ENCODE measurements at regions not wholly inside any gene's neighbourhood (a gene's known extent, or its start where the extent isn't known, plus 50 kb on each side); places are given as distances from the start of the nearest gene placed in this dataset.

DNA sequence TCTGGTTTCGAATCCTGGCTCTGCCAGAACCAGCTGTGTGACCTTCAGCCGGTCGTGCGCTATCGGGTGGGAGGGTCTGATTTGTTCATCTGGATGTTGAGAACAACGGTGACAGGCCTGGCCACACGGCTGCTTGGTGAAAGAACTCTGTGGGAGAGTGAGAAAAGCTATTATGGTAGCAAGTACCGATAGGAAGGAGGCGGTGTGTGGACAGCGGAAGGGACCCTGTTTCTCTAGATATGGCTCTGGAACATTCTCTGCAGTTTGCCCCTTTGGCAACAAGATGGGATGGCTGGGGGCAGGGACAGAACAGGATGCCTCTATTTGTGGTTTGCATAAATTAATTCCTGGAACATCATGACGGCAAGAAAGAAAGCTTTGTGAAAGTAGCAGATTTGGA lies 347.3 kb downstream of the AACS start:
- H3K9me3 ChIP-seq (ENCODE audit: low read length) = no peaks in the 10 kb centered on the region
- H3K4me3 ChIP-seq (ENCODE audit: low read length) = no peak overlapping the region

GRCh38 chr12:125417446-125417845 lies 352.2 kb downstream of the AACS start:
- no peaks in the 10 kb centered on the region for H3K4me1 ChIP-seq (ENCODE audit: insufficient read depth, low read length)
- H3K4me3 ChIP-seq (ENCODE audit: low read length) = no peak overlapping the region
- H3K9me3 ChIP-seq (ENCODE audit: low read length) = no peaks in the 10 kb centered on the region
- H3K27me3 ChIP-seq (ENCODE audit: insufficient read depth, low read length) = peaks cover 2% of the 10 kb centered on the region
- no peak overlapping the region for H2AFZ ChIP-seq (ENCODE audit: low read depth, low read length)
- no peaks in the 10 kb centered on the region for H3K36me3 ChIP-seq (ENCODE audit: insufficient read depth, low read length)

More for the DNA sequence above, 347.3 kb downstream of the AACS start:
- H3K27me3 ChIP-seq (ENCODE audit: insufficient read depth, low read length) = no peaks in the 10 kb centered on the region
- no peak overlapping the region for H2AFZ ChIP-seq (ENCODE audit: low read depth, low read length)
- no peaks in the 10 kb centered on the region for H3K36me3 ChIP-seq (ENCODE audit: insufficient read depth, low read length)
- H3K4me1 ChIP-seq (ENCODE audit: insufficient read depth, low read length) = no peaks in the 10 kb centered on the region

DNA sequence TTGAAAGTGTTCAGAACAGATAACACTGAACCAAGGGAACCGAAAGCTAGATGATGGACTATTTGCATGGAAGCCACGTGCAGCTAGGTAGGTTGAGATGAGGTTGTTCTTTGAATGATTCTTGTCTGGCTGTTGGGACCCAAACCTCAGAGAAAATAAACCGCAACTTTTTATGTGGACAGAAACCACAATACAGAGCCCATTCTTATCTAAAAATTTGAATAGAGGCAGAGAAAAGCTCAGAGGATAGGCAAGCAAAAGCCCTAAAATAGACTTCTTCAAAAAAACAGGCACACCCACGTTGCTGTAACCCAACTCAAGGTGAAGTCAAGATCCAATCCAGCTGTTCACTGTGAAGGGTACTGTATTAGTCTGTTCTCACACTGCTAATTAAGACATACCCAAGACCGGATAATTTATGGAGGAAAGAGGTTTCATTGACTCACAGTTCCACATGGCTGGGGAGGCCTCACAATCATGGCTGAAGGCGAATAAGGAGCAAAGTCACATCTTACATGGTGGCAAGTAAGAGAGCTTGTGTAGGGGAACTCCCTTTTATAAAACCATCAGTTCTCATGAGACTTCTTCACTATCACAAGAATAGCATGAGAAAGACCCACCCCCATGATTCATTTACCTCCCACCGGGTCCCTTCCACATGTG lies 353.8 kb downstream of the AACS start:
- Histone ChIP-seq H3K36me3 (ENCODE audit: insufficient read depth, low read length) (no peaks in the 10 kb centered on the region), H2AFZ (ENCODE audit: low read depth, low read length) (no peak overlapping the region), H3K4me1 (ENCODE audit: insufficient read depth, low read length) (no peaks in the 10 kb centered on the region), H3K27me3 (ENCODE audit: insufficient read depth, low read length) (peaks cover 2% of the 10 kb centered on the region), H3K4me3 (ENCODE audit: low read length) (no peak overlapping the region), H3K9me3 (ENCODE audit: low read length) (no peaks in the 10 kb centered on the region)

DNA sequence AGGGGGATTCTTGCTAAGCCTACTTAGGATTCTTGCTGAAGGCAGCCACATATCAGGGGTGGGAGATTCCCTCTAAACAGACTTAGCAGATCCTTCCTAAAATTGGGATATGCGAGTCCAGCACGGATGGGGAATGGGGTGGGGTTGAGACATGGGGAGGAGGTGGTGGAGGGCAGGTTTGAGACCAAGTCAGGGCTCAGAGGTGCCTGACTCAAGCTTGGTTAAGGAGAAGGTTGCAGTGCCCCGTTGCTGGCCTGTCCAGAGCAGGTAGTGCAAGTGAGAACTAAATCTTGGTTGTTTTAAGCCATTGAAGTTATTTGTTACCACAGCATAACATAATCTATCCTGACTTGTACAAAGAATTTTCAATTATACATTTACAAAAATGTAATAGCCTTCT lies 359.7 kb downstream of the AACS start:
- Histone ChIP-seq H2AFZ (ENCODE audit: low read depth, low read length) (no peak overlapping the region), H3K4me1 (ENCODE audit: insufficient read depth, low read length) (no peaks in the 10 kb centered on the region)

GRCh38 chr12:125431516-125431915 lies 366.3 kb downstream of the AACS start:
- no peaks in the 10 kb centered on the region for H3K4me1 ChIP-seq (ENCODE audit: insufficient read depth, low read length)
- H3K9me3 ChIP-seq (ENCODE audit: low read length) = no peaks in the 10 kb centered on the region

More for the DNA sequence above, 359.7 kb downstream of the AACS start:
- Histone ChIP-seq H3K9me3 (ENCODE audit: low read length) (no peaks in the 10 kb centered on the region), H3K36me3 (ENCODE audit: insufficient read depth, low read length) (no peaks in the 10 kb centered on the region), H3K4me3 (ENCODE audit: low read length) (no peak overlapping the region), H3K27me3 (ENCODE audit: insufficient read depth, low read length) (no peaks in the 10 kb centered on the region)

DNA sequence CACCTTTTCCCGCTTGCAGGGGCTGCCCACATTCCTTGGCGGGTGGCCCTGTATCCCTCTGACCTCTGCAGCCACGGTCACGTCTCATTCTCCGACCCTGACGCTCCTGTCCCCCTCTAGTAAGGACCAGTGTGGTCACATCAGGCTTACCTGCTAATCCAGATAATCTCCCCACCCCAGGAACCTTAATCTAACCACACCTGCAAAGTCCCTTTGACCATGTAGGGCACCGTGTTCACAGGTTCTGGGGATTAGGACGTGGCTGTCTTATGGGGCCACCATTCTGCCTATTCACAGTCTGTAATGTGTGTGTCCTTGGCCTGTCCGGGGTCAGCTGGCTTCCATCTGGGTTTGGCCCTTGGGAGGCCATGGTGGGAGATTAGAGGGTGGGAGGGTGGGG lies 368.9 kb downstream of the AACS start:
- Histone ChIP-seq H2AFZ (ENCODE audit: low read depth, low read length) (no peak overlapping the region), H3K27me3 (ENCODE audit: insufficient read depth, low read length) (no peaks in the 10 kb centered on the region), H3K4me1 (ENCODE audit: insufficient read depth, low read length) (no peaks in the 10 kb centered on the region), H3K9me3 (ENCODE audit: low read length) (no peaks in the 10 kb centered on the region), H3K4me3 (ENCODE audit: low read length) (no peak overlapping the region), H3K36me3 (ENCODE audit: insufficient read depth, low read length) (no peaks in the 10 kb centered on the region)

More at GRCh38 chr12:125431516-125431915, 366.3 kb downstream of the AACS start:
- no peak overlapping the region for H3K4me3 ChIP-seq (ENCODE audit: low read length)
- no peaks in the 10 kb centered on the region for H3K36me3 ChIP-seq (ENCODE audit: insufficient read depth, low read length)
- no peak overlapping the region for H2AFZ ChIP-seq (ENCODE audit: low read depth, low read length)
- no peaks in the 10 kb centered on the region for H3K27me3 ChIP-seq (ENCODE audit: insufficient read depth, low read length)

DNA sequence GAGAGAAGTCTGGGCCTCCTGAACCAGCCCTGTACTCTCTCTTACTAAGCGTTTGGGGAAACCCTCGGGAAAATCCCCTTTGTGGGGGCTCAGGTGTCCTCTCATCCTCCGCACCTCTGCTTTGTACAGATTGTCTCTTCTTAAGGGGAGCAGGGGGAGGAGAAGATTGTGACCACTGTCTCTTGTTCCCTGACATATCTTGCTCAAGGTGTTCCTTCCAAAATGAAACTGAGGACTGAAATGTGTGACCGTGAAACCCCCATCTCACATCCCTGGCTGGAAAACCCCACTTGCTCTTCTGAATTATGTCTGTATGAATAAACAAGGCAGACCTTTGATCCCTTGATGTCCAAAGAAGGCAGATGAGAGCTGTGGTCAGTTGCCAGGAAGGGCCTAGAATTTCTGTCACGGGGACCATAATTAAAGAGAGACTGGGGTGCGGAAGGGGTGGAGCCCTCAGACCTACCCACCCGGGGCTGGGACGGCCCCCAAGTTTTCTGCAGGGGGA lies 369.8 kb downstream of the AACS start:
- H3K4me3 ChIP-seq (ENCODE audit: low read length) = no peak overlapping the region

GRCh38 chr12:125435871-125436270 lies 370.6 kb downstream of the AACS start:
- no peaks in the 10 kb centered on the region for H3K4me1 ChIP-seq (ENCODE audit: insufficient read depth, low read length)
- H3K27me3 ChIP-seq (ENCODE audit: insufficient read depth, low read length) = no peaks in the 10 kb centered on the region
- H3K4me3 ChIP-seq (ENCODE audit: low read length) = no peak overlapping the region
- no peak overlapping the region for H2AFZ ChIP-seq (ENCODE audit: low read depth, low read length)
- no peaks in the 10 kb centered on the region for H3K36me3 ChIP-seq (ENCODE audit: insufficient read depth, low read length)
- no peaks in the 10 kb centered on the region for H3K9me3 ChIP-seq (ENCODE audit: low read length)

More for the DNA sequence above, 369.8 kb downstream of the AACS start:
- Histone ChIP-seq H3K9me3 (ENCODE audit: low read length) (no peaks in the 10 kb centered on the region), H3K4me1 (ENCODE audit: insufficient read depth, low read length) (no peaks in the 10 kb centered on the region), H3K36me3 (ENCODE audit: insufficient read depth, low read length) (no peaks in the 10 kb centered on the region), H3K27me3 (ENCODE audit: insufficient read depth, low read length) (no peaks in the 10 kb centered on the region), H2AFZ (ENCODE audit: low read depth, low read length) (no peak overlapping the region)

DNA sequence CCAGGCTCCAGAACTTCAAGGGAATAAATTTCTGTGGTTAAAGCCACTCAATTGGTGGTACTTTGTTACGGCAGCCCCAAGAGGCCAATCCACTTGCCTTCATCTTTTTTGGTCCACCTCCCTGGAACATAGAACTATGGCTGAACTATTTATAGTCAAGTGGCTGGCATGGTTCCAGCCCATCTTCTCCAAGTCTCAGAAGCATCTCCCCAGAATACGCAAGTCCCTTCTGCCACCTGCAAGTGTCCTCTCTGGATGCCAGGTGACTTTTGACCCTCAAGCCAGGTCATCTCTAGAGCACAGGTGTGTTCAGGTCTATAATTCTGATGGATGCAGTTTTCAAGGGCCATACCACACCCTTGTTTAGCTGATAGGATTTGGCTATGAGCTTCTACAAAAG lies 371.5 kb downstream of the AACS start:
- no peak overlapping the region for H3K4me3 ChIP-seq (ENCODE audit: low read length)
- H3K36me3 ChIP-seq (ENCODE audit: insufficient read depth, low read length) = no peaks in the 10 kb centered on the region
- no peak overlapping the region for H2AFZ ChIP-seq (ENCODE audit: low read depth, low read length)
- H3K9me3 ChIP-seq (ENCODE audit: low read length) = no peaks in the 10 kb centered on the region
- H3K4me1 ChIP-seq (ENCODE audit: insufficient read depth, low read length) = no peaks in the 10 kb centered on the region
- H3K27me3 ChIP-seq (ENCODE audit: insufficient read depth, low read length) = no peaks in the 10 kb centered on the region

DNA sequence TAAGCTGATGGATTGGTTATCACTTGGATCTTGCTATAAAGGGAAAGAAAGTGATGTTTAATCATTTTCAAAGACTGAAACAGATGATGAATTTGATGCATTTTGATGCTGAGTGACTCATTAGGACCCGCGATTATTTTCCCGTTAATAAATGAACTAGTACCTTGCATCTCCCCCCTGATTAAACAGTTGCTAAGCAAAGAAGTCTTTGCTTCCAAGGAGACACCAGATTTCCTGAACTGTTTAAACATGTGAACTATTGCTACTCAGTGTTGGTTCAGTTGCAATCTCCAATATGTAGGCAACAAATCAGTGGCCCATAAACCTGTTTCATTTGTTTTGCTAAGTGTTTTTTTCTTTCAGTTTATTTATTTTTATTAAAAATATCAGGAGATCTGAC lies 375.2 kb downstream of the AACS start:
- Histone ChIP-seq H3K9me3 (ENCODE audit: low read length) (no peaks in the 10 kb centered on the region), H2AFZ (ENCODE audit: low read depth, low read length) (no peak overlapping the region), H3K4me1 (ENCODE audit: insufficient read depth, low read length) (no peaks in the 10 kb centered on the region), H3K4me3 (ENCODE audit: low read length) (no peak overlapping the region), H3K36me3 (ENCODE audit: insufficient read depth, low read length) (no peaks in the 10 kb centered on the region), H3K27me3 (ENCODE audit: insufficient read depth, low read length) (peaks cover 5% of the 10 kb centered on the region)

GRCh38 chr12:125443341-125443740 lies 378.1 kb downstream of the AACS start:
- H2AFZ ChIP-seq (ENCODE audit: low read depth, low read length) = no peak overlapping the region
- H3K4me1 ChIP-seq (ENCODE audit: insufficient read depth, low read length) = no peaks in the 10 kb centered on the region

DNA sequence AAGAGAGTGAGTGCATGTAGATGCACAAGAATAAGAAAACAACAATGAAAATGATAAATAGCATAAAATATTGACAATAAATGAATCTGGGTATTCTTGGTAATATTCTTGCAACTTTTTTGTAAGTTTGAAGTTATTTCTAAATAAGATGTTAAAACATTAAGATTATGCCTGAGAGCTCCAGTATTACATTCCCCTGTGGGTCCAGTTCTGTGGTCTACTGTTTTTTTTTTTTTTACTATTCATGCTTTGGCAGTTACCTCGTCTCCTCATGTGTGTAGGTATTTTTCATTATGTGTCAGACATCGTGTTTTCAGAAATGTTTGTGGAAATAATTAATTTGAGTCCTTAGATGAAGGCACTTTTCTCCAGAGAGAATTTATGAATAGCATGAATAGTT lies 386.2 kb downstream of the AACS start:
- no peaks in the 10 kb centered on the region for H3K36me3 ChIP-seq (ENCODE audit: insufficient read depth, low read length)
- no peak overlapping the region for H2AFZ ChIP-seq (ENCODE audit: low read depth, low read length)
- H3K27me3 ChIP-seq (ENCODE audit: insufficient read depth, low read length) = no peaks in the 10 kb centered on the region
- no peak overlapping the region for H3K4me3 ChIP-seq (ENCODE audit: low read length)
- no peaks in the 10 kb centered on the region for H3K9me3 ChIP-seq (ENCODE audit: low read length)
- H3K4me1 ChIP-seq (ENCODE audit: insufficient read depth, low read length) = no peaks in the 10 kb centered on the region

More at GRCh38 chr12:125443341-125443740, 378.1 kb downstream of the AACS start:
- H3K36me3 ChIP-seq (ENCODE audit: insufficient read depth, low read length) = no peaks in the 10 kb centered on the region
- H3K9me3 ChIP-seq (ENCODE audit: low read length) = no peaks in the 10 kb centered on the region
- H3K4me3 ChIP-seq (ENCODE audit: low read length) = no peak overlapping the region
- H3K27me3 ChIP-seq (ENCODE audit: insufficient read depth, low read length) = peaks cover 5% of the 10 kb centered on the region

- no peaks in the 10 kb centered on the region for H3K9me3 ChIP-seq (ENCODE audit: low read length)
- no peaks in the 10 kb centered on the region for H3K4me1 ChIP-seq (ENCODE audit: insufficient read depth, low read length)
- H2AFZ ChIP-seq (ENCODE audit: low read depth, low read length) = no peak overlapping the region
- no peaks in the 10 kb centered on the region for H3K36me3 ChIP-seq (ENCODE audit: insufficient read depth, low read length)
- no peaks in the 10 kb centered on the region for H3K27me3 ChIP-seq (ENCODE audit: insufficient read depth, low read length)
- no peak overlapping the region for H3K4me3 ChIP-seq (ENCODE audit: low read length)
Measured at GRCh38 chr12:125453751-125454150, 388.5 kb downstream of the AACS start.

DNA sequence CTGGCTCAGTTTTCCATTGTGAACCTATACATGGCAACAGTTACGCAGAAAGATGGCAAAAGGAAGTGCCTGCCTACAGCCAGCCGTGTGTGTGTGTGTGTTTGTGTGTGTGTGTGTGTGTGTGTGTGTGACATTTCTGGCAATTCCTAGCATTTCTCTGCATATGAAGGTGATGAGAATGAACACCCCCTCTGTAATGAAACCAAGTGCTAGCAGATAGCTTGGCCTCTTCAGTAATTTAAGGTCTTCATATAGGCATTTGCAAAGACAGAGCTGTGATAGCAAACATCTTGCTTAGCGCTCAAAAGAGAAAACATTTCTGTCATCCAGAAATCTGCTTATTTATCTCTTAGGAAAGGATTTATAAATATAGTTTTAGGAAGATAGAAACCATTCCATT lies 389.1 kb downstream of the AACS start:
- Histone ChIP-seq H3K9me3 (ENCODE audit: low read length) (no peaks in the 10 kb centered on the region), H3K27me3 (ENCODE audit: insufficient read depth, low read length) (no peaks in the 10 kb centered on the region), H3K4me3 (ENCODE audit: low read length) (no peak overlapping the region), H3K4me1 (ENCODE audit: insufficient read depth, low read length) (no peaks in the 10 kb centered on the region), H3K36me3 (ENCODE audit: insufficient read depth, low read length) (no peaks in the 10 kb centered on the region), H2AFZ (ENCODE audit: low read depth, low read length) (no peak overlapping the region)
